ENCODE measurements at regions not wholly inside any gene's neighbourhood (a gene's known extent, or its start where the extent isn't known, plus 50 kb on each side); places are given as distances from the start of the nearest gene placed in this dataset.

DNA sequence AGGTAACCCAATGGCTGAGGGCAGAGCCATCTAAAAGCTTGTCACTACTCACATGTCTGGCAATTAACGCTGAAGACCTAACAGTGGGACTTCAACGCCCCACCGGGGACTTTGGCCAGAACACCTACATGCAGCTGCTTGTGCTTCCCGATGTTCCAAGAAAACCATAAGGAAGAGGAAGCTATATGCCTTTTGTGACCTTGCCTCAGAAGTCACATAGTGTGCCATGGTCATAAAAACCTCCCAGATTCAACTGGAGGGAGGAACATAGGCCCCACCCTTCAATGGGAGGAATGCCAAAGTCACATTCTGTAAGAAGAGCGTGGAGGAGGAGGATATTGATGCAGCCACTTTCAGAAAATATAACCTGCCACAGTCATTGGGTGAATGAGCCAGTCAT is 147.8 kb upstream of the MAGI3 start:
- TF ChIP-seq, protein P1, sequence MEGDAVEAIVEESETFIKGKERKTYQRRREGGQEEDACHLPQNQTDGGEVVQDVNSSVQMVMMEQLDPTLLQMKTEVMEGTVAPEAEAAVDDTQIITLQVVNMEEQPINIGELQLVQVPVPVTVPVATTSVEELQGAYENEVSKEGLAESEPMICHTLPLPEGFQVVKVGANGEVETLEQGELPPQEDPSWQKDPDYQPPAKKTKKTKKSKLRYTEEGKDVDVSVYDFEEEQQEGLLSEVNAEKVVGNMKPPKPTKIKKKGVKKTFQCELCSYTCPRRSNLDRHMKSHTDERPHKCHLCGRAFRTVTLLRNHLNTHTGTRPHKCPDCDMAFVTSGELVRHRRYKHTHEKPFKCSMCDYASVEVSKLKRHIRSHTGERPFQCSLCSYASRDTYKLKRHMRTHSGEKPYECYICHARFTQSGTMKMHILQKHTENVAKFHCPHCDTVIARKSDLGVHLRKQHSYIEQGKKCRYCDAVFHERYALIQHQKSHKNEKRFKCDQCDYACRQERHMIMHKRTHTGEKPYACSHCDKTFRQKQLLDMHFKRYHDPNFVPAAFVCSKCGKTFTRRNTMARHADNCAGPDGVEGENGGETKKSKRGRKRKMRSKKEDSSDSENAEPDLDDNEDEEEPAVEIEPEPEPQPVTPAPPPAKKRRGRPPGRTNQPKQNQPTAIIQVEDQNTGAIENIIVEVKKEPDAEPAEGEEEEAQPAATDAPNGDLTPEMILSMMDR (optimal IDR thresholded peaks at IDR 0.05 in 1 of 3, IDR thresholded peaks at IDR 0.05 in 1 of 3, conservative IDR thresholded peaks at IDR 0.05 in 1 of 3; ENCODE audit: extremely low read depth in 1 of 3, insufficient read depth in 2 of 3, low read length in 3 of 3), result no peak
- no peak for TF ChIP-seq EZH2 (IDR thresholded peaks at IDR 0.05; ENCODE audit: low read length)

Measured in keratinocyte (primary cell).